Tibial nerve (tissue), 4 donors: ENCODE measurements at regions not wholly inside any gene's neighbourhood (a gene's known extent, or its start where the extent isn't known, plus 50 kb on each side); places are given as distances from the start of the nearest gene placed in this dataset.

Experiments
- EP300 ChIP-seq, 2 donors: sonication (generic); formaldehyde crosslinking; IDR thresholded peaks; one replicate each; pipeline ENCODE4 v1.6.1; 2017; ENCODE audit warnings: antibody characterized with exemption in 2 of 2, mild to moderate bottlenecking in 1 of 2
- POLR2A ChIP-seq, 2 donors: fragments of 450-650 bp; IDR thresholded peaks; one replicate each; pipeline ENCODE4 v1.6.1; 2017; ENCODE audit warnings: antibody characterized with exemption in 2 of 2, mild to moderate bottlenecking in 2 of 2, moderate library complexity in 2 of 2
- TF ChIP-seq, protein P1 (sequence below), 5 experiments: fragments of 200-600 bp in 3 of 5; fragments of 450-650 bp in 2 of 5; sonication (generic) in 3 of 5; IDR thresholded peaks; one replicate each; pipeline ENCODE4 v1.5.1; 2016 to 2019; ENCODE audit warnings: antibody characterized with exemption in 5 of 5, mild to moderate bottlenecking in 3 of 5, moderate library complexity in 2 of 5

DNA sequence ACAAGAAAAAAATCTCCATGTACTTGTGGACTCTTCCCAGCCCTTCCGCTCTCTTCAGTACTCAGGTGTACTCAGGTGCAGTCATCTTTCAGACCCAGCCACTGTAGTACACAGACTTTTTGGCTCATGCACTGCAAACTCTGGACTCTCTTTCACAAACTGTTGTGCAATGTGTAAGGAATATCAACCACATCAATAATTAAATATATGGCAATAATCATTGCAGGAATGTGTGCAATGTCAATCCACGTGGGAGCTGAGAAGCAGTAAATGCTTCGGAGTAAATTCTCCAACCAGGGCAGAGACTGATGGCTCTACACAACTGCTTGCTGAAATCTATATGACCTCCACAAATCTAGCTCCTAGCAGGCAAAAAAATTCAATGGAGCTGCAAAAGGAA, 287.3 kb upstream of the COL8A1 start:
- TF ChIP-seq POLR2A (IDR thresholded peaks at IDR 0.05) (no peak), EP300 (IDR thresholded peaks at IDR 0.05) (no peak)
- TF ChIP-seq, protein P1, sequence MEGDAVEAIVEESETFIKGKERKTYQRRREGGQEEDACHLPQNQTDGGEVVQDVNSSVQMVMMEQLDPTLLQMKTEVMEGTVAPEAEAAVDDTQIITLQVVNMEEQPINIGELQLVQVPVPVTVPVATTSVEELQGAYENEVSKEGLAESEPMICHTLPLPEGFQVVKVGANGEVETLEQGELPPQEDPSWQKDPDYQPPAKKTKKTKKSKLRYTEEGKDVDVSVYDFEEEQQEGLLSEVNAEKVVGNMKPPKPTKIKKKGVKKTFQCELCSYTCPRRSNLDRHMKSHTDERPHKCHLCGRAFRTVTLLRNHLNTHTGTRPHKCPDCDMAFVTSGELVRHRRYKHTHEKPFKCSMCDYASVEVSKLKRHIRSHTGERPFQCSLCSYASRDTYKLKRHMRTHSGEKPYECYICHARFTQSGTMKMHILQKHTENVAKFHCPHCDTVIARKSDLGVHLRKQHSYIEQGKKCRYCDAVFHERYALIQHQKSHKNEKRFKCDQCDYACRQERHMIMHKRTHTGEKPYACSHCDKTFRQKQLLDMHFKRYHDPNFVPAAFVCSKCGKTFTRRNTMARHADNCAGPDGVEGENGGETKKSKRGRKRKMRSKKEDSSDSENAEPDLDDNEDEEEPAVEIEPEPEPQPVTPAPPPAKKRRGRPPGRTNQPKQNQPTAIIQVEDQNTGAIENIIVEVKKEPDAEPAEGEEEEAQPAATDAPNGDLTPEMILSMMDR (IDR thresholded peaks at IDR 0.05) = no peak
